SU-DHL-6 (cell line): ENCODE measurements at regions not wholly inside any gene's neighbourhood (a gene's known extent, or its start where the extent isn't known, plus 50 kb on each side); places are given as distances from the start of the nearest gene placed in this dataset.

Source experiments
- H2AFZ ChIP-seq: fragments of 200-600 bp; sonication (generic); 2 replicates; pipeline ENCODE4 v1.6.1; 2014; ENCODE audit warnings: low read depth, mild to moderate bottlenecking, moderate library complexity, mixed read lengths, antibody characterized with exemption, low read length; ENCODE audit not compliant: severe bottlenecking
- H3F3A ChIP-seq: fragments of 200-600 bp; shearing (Covaris generic); 2 replicates; pipeline ENCODE4 v1.6.0; 2016; ENCODE audit warnings: antibody characterized with exemption, mild to moderate bottlenecking; ENCODE audit not compliant: insufficient read depth
- H3K27ac ChIP-seq: fragments of 200-600 bp; sonication (generic); 2 replicates; pipeline ENCODE4 v1.5.1; 2016; ENCODE audit warnings: low read depth, mild to moderate bottlenecking, low read length, moderate library complexity, mixed read lengths
- H3K27me3 ChIP-seq: fragments of 200-600 bp; sonication (generic), shearing (Covaris generic); 2 replicates; pipeline ENCODE4 v1.6.0; 2014; ENCODE audit warnings: mild to moderate bottlenecking, low read length
- H3K36me3 ChIP-seq: fragments of 200-600 bp; sonication (generic); 2 replicates; pipeline ENCODE4 v1.6.1; 2014; ENCODE audit warnings: mild to moderate bottlenecking, low read length, mixed read lengths
- H3K4me2 ChIP-seq: fragments of 300-600, 200-600 bp; shearing (Covaris generic), sonication (generic); 2 replicates; pipeline ENCODE4 v1.6.0; 2014; ENCODE audit warnings: low read length, low read depth, mild to moderate bottlenecking; ENCODE audit not compliant: poor library complexity, severe bottlenecking
- H3K4me3 ChIP-seq: fragments of 200-600 bp; sonication (generic); 2 replicates; pipeline ENCODE4 v1.5.1; 2014; ENCODE audit warnings: antibody characterized with exemption, low read length, mild to moderate bottlenecking, mixed read lengths; ENCODE audit not compliant: insufficient read depth, poor library complexity, severe bottlenecking
- H3K79me2 ChIP-seq: fragments of 200-600 bp; sonication (generic); 2 replicates; pipeline ENCODE4 v1.6.1; 2014; ENCODE audit warnings: mild to moderate bottlenecking, low read length, moderate library complexity; ENCODE audit not compliant: insufficient read depth
- H3K9ac ChIP-seq: fragments of 200-600 bp; sonication (generic); 2 replicates; pipeline ENCODE4 v1.7.0; 2014; ENCODE audit warnings: mild to moderate bottlenecking, low read length
- H3K9me2 ChIP-seq: fragments of 200-600 bp; sonication (generic); replicated peaks from 2 replicates; pipeline ENCODE4 v1.6.1; 2014; ENCODE audit warnings: low read length; ENCODE audit not compliant: insufficient read depth
- H3K9me3 ChIP-seq: fragments of 200-600 bp; sonication (generic); 2 replicates; pipeline ENCODE4 v1.6.1; 2014; ENCODE audit warnings: low read length, mixed read lengths; ENCODE audit not compliant: insufficient read depth
- H4K20me1 ChIP-seq: fragments of 200-600 bp; sonication (generic); 2 replicates; pipeline ENCODE4 v1.6.1; 2014; ENCODE audit warnings: low read depth, mild to moderate bottlenecking, antibody characterized with exemption, low read length, moderate library complexity, mixed read lengths
- CTCF ChIP-seq: fragments of 200-600 bp; sonication (generic); IDR thresholded peaks from one replicate; pipeline ENCODE4 v1.5.1; 2017; ENCODE audit warnings: antibody characterized with exemption, mild to moderate bottlenecking, low read length, moderate library complexity; ENCODE audit not compliant: insufficient read depth, poor library complexity, severe bottlenecking
- EZH2phosphoT487 ChIP-seq: fragments of 200-600 bp; sonication (generic), shearing (Covaris generic); conservative IDR thresholded peaks from 2 replicates; pipeline ENCODE4 v1.6.1; 2018; ENCODE audit warnings: mild to moderate bottlenecking, antibody characterized with exemption, low read length, moderate library complexity, mixed read lengths

- H3F3A ChIP-seq = no peaks in the 10 kb centered on the region
- no peaks in the 10 kb centered on the region for H3K79me2 ChIP-seq
- H3K4me2 ChIP-seq = no peak overlapping the region
- H3K4me3 ChIP-seq = no peak overlapping the region
- no peaks in the 10 kb centered on the region for H3K27me3 ChIP-seq
- H3K27ac ChIP-seq = no peak overlapping the region
- H3K9me3 ChIP-seq = no peaks in the 10 kb centered on the region
- no peak overlapping the region for H2AFZ ChIP-seq
- no peak overlapping the region for H3K9ac ChIP-seq
- no peaks in the 10 kb centered on the region for H4K20me1 ChIP-seq
- no peaks in the 10 kb centered on the region for H3K36me3 ChIP-seq
- TF ChIP-seq CTCF = no peak
- TF ChIP-seq EZH2phosphoT487 = no peak
- no peaks in the 10 kb centered on the region for H3K9me2 ChIP-seq
Measured at GRCh38 chr14:57068511-57068910, 200.2 kb downstream of the EXOC5 start.

GRCh38 chr14:57066887-57067513 lies 201.7 kb downstream of the EXOC5 start:
- Histone ChIP-seq H3K9me3 (no peaks in the 10 kb centered on the region), H3K36me3 (no peaks in the 10 kb centered on the region), H2AFZ (no peak overlapping the region), H4K20me1 (no peaks in the 10 kb centered on the region), H3K79me2 (no peaks in the 10 kb centered on the region), H3K27me3 (no peaks in the 10 kb centered on the region), H3K27ac (no peak overlapping the region), H3K9ac (no peak overlapping the region), H3K4me3 (no peak overlapping the region), H3F3A (no peaks in the 10 kb centered on the region), H3K9me2 (no peaks in the 10 kb centered on the region), H3K4me2 (no peak overlapping the region)
- TF ChIP-seq EZH2phosphoT487 (no peak), CTCF (peak; percentile 51)

- Histone ChIP-seq H3K9me2 (no peaks in the 10 kb centered on the region), H3K27ac (no peak overlapping the region), H3K27me3 (no peaks in the 10 kb centered on the region), H4K20me1 (no peaks in the 10 kb centered on the region), H2AFZ (no peak overlapping the region), H3K4me3 (no peak overlapping the region), H3K4me2 (no peak overlapping the region), H3K36me3 (no peaks in the 10 kb centered on the region), H3K79me2 (no peaks in the 10 kb centered on the region), H3F3A (no peaks in the 10 kb centered on the region), H3K9ac (no peak overlapping the region), H3K9me3 (no peaks in the 10 kb centered on the region)
- no peak for TF ChIP-seq EZH2phosphoT487
- no peak for TF ChIP-seq CTCF
Measured at GRCh38 chr14:57066463-57066862, 202.2 kb downstream of the EXOC5 start.
